Neural progenitor cell (in vitro differentiated cells): ENCODE measurements at regions not wholly inside any gene's neighbourhood (a gene's known extent, or its start where the extent isn't known, plus 50 kb on each side); places are given as distances from the start of the nearest gene placed in this dataset.

Experiments
- DNase-seq: peaks from one replicate; pipeline ENCODE4 v3.0.0-alpha.2; 2016; ENCODE audit warnings: low spot score
- H2AFZ ChIP-seq: fragments of 200-600 bp; sonication (generic); replicated peaks from 2 replicates; pipeline ENCODE4 v1.6.1; 2016; ENCODE audit warnings: antibody characterized with exemption
- H3F3A ChIP-seq: fragments of 200-600 bp; sonication (generic); 2 replicates; pipeline ENCODE4 v1.6.1; 2016; ENCODE audit warnings: antibody characterized with exemption, low read depth
- H3K27ac ChIP-seq: fragments of 200-600 bp; sonication (generic); 2 replicates; pipeline ENCODE4 v1.5.1; 2016; ENCODE audit warnings: mild to moderate bottlenecking
- H3K27me3 ChIP-seq: fragments of 200-600 bp; sonication (generic); 2 replicates; pipeline ENCODE4 v1.6.1; 2016; ENCODE audit warnings: mild to moderate bottlenecking, moderate library complexity
- H3K36me3 ChIP-seq: fragments of 200-600 bp; sonication (generic); 2 replicates; pipeline ENCODE4 v1.5.1; 2016
- H3K4me1 ChIP-seq: fragments of 200-600 bp; sonication (generic); 2 replicates; pipeline ENCODE4 v1.6.1; 2016; ENCODE audit warnings: mixed run types
- H3K4me2 ChIP-seq: fragments of 200-600 bp; sonication (generic); 2 replicates; pipeline ENCODE4 v1.6.1; 2016
- H3K4me3 ChIP-seq: fragments of 200-600 bp; sonication (generic); 2 replicates; pipeline ENCODE4 v1.5.1; 2016
- H3K79me2 ChIP-seq: fragments of 200-600 bp; sonication (generic); 2 replicates; pipeline ENCODE4 v1.6.1; 2016; ENCODE audit warnings: low read depth
- H3K9ac ChIP-seq: fragments of 200-600 bp; sonication (generic); 2 replicates; pipeline ENCODE4 v1.6.1; 2016
- H3K9me3 ChIP-seq: fragments of 200-600 bp; sonication (generic); 2 replicates; pipeline ENCODE4 v1.5.1; 2016; ENCODE audit warnings: low read depth
- H4K20me1 ChIP-seq: fragments of 200-600 bp; sonication (generic); 2 replicates; pipeline ENCODE4 v1.6.1; 2016; ENCODE audit warnings: low read depth
- H3K27ac Mint-ChIP-seq: 3 replicates; pipeline ENCODE4 v1.8.0; 2021; ENCODE audit warnings: mixed read lengths
- H3K27me3 Mint-ChIP-seq: 2 replicates; pipeline ENCODE4 v1.8.0; 2022; ENCODE audit warnings: low read depth, mild to moderate bottlenecking, inconsistent platforms, moderate library complexity, mixed read lengths; ENCODE audit not compliant: insufficient read depth
- H3K36me3 Mint-ChIP-seq: 3 replicates; pipeline ENCODE4 v1.8.0; 2021; ENCODE audit warnings: mixed read lengths
- H3K4me1 Mint-ChIP-seq: 3 replicates; pipeline ENCODE4 v1.8.0; 2021; ENCODE audit warnings: mixed read lengths
- H3K4me3 Mint-ChIP-seq: 3 replicates; pipeline ENCODE4 v1.8.0; 2021; ENCODE audit warnings: mild to moderate bottlenecking, moderate library complexity, mixed read lengths
- H3K9me3 Mint-ChIP-seq: 3 replicates; pipeline ENCODE4 v1.8.0; 2020; ENCODE audit warnings: mixed read lengths
- EZH2 ChIP-seq: fragments of 200-600 bp; sonication (generic); IDR thresholded peaks from 2 replicates; pipeline ENCODE4 v1.6.1; 2017; ENCODE audit warnings: antibody characterized with exemption, mild to moderate bottlenecking, moderate library complexity
- EZH2phosphoT487 ChIP-seq: fragments of 200-600 bp; sonication (generic); IDR thresholded peaks from 2 replicates; pipeline ENCODE4 v1.6.1; 2017; ENCODE audit warnings: antibody characterized with exemption
- TF ChIP-seq, protein P1 (sequence below): fragments of 200-600 bp; sonication (generic); IDR thresholded peaks from 2 replicates; pipeline ENCODE4 v1.5.1; 2017; ENCODE audit warnings: antibody characterized with exemption, mild to moderate bottlenecking

DNA sequence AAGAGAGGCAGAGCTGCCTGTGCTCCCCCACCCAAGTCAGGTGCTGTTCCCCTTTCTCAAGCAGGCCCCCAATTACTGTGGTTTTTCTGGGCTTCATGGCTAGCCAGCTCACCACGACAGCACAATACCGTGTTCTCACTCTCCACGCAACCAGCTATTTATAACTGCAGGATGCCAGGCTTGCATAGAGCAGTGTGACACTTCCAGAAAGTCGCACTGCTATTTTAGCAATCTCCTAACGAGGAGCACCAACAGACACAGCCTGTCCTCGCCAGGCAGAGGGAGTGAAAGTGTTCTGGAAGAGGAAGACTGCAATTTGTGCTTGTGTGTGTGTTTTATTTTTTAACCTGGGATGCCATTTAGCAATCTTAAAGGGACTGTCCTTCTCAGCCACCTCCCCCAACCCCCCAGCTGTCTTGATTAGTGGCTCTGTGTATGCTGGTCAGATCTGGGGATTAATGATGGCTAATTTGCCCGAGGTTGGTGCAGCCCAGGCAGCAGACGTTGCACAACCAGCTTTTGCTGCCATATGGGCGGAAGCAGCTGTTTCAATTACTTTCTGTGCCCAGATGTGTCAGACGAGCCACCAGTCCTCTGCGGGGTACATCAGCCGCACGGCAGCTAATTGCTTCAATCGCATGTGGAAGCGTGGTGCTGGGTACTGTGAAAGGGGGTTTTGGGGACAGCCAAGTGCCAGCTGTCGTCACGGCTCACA lies 268.0 kb upstream of the ARRDC4 start:
- Histone ChIP-seq H2AFZ (no peak overlapping the region), H3K4me3 (no peak overlapping the region), H3K27ac (no peak overlapping the region), H3K4me2 (no peak overlapping the region), H3K4me1 (no peaks in the 10 kb centered on the region), H3K27me3 (no peaks in the 10 kb centered on the region), H3K9me3 (no peaks in the 10 kb centered on the region), H3F3A (no peaks in the 10 kb centered on the region), H3K9ac (no peak overlapping the region), H3K36me3 (no peaks in the 10 kb centered on the region), H3K79me2 (no peaks in the 10 kb centered on the region), H4K20me1 (no peaks in the 10 kb centered on the region)
- TF ChIP-seq, protein P1, sequence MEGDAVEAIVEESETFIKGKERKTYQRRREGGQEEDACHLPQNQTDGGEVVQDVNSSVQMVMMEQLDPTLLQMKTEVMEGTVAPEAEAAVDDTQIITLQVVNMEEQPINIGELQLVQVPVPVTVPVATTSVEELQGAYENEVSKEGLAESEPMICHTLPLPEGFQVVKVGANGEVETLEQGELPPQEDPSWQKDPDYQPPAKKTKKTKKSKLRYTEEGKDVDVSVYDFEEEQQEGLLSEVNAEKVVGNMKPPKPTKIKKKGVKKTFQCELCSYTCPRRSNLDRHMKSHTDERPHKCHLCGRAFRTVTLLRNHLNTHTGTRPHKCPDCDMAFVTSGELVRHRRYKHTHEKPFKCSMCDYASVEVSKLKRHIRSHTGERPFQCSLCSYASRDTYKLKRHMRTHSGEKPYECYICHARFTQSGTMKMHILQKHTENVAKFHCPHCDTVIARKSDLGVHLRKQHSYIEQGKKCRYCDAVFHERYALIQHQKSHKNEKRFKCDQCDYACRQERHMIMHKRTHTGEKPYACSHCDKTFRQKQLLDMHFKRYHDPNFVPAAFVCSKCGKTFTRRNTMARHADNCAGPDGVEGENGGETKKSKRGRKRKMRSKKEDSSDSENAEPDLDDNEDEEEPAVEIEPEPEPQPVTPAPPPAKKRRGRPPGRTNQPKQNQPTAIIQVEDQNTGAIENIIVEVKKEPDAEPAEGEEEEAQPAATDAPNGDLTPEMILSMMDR, result no peak
- TF ChIP-seq EZH2 (no peak), EZH2phosphoT487 (no peak)
- Mint-ChIP-seq H3K4me1 (no peaks in the 10 kb centered on the region), H3K36me3 (no peaks in the 10 kb centered on the region), H3K27me3 (peaks cover 3% of the 10 kb centered on the region), H3K27ac (no peak overlapping the region), H3K4me3 (no peak overlapping the region), H3K9me3 (no peaks in the 10 kb centered on the region)
- DNase-seq, result no peak

DNA sequence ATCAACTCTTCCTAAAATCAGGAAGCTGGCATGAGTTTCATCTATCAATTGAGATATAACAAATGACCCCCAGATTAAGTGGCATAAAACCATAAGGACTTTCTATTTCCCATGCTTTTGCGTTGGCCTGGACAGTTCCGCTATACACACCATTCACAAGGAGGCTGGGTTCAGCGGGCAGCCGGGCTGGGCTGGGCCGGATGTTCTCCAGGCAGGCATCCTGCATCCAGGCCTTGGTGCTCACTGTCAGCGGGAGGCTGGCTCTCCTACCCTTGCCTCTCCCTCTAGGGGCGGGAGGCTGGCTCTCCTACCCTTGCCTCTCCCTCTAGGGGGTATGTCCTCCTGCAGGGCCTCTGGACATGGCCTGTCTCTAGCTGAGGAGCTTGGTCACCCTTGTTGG lies 266.0 kb upstream of the ARRDC4 start:
- H3K27me3 Mint-ChIP-seq, result peaks cover 3% of the 10 kb centered on the region
- H3K9me3 Mint-ChIP-seq, result peaks cover 3% of the 10 kb centered on the region
- H3K36me3 ChIP-seq, result no peaks in the 10 kb centered on the region
- no peaks in the 10 kb centered on the region for H3K4me1 Mint-ChIP-seq
- DNase-seq, result no peak
- no peaks in the 10 kb centered on the region for H3K9me3 ChIP-seq
- no peak overlapping the region for H3K27ac Mint-ChIP-seq
- no peaks in the 10 kb centered on the region for H3K4me1 ChIP-seq
- no peak overlapping the region for H3K27ac ChIP-seq
- no peak overlapping the region for H3K4me3 Mint-ChIP-seq
- no peaks in the 10 kb centered on the region for H3K27me3 ChIP-seq
- H3K36me3 Mint-ChIP-seq, result no peaks in the 10 kb centered on the region
- H3K9ac ChIP-seq, result no peak overlapping the region
- H3K79me2 ChIP-seq, result no peaks in the 10 kb centered on the region
- no peaks in the 10 kb centered on the region for H4K20me1 ChIP-seq
- H3K4me2 ChIP-seq, result no peak overlapping the region
- H3F3A ChIP-seq, result no peaks in the 10 kb centered on the region
- no peak overlapping the region for H2AFZ ChIP-seq
- TF ChIP-seq EZH2 (no peak), EZH2phosphoT487 (no peak)
- TF ChIP-seq, protein P1, result no peak
- no peak overlapping the region for H3K4me3 ChIP-seq

DNA sequence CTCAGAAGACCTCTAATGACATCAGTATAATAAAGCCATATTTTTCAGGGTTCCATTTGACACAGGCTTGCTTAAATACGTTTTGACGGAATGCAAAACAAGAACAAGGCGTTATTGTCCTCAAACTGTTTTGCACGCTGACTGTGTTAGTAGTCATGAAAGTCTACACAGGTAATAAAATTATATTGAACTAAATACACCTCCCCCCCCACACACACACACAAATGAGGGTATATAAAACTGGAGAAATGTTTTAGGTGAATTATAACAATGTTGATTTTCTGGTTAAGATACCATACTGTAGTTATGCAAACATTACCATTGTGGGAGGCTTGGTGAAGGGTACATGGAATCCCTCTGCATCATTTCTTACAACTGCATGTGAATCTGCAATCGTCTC lies 257.1 kb upstream of the ARRDC4 start:
- H2AFZ ChIP-seq, result no peak overlapping the region
- no peaks in the 10 kb centered on the region for H3K79me2 ChIP-seq
- Mint-ChIP-seq H3K27ac (no peak overlapping the region), H3K27me3 (no peaks in the 10 kb centered on the region), H3K4me1 (no peaks in the 10 kb centered on the region), H3K36me3 (no peaks in the 10 kb centered on the region), H3K4me3 (no peak overlapping the region), H3K9me3 (no peaks in the 10 kb centered on the region)
- no peaks in the 10 kb centered on the region for H4K20me1 ChIP-seq
- H3K36me3 ChIP-seq, result no peaks in the 10 kb centered on the region
- H3F3A ChIP-seq, result no peaks in the 10 kb centered on the region
- no peak overlapping the region for H3K4me3 ChIP-seq
- DNase-seq, result no peak
- H3K9ac ChIP-seq, result no peak overlapping the region
- H3K9me3 ChIP-seq, result no peaks in the 10 kb centered on the region
- no peaks in the 10 kb centered on the region for H3K27me3 ChIP-seq
- TF ChIP-seq EZH2phosphoT487, result no peak
- TF ChIP-seq, protein P1, result no peak
- no peak for TF ChIP-seq EZH2
- no peak overlapping the region for H3K27ac ChIP-seq
- no peaks in the 10 kb centered on the region for H3K4me1 ChIP-seq
- H3K4me2 ChIP-seq, result no peak overlapping the region
